NCI-H1694 treated with DMSO at 0.1 percent for 48 hours (cell line): ENCODE measurements at regions not wholly inside any gene's neighbourhood (a gene's known extent, or its start where the extent isn't known, plus 50 kb on each side); places are given as distances from the start of the nearest gene placed in this dataset.
"Not testable (repeated sequence)": the region's sequence is repeated elsewhere in the genome, so short reads cannot be mapped to it uniquely, and the experiment has no call there.

Experiments used
- DNase-seq: peaks from one replicate; lab custom pipeline; 2025; lab: John Stamatoyannopoulos, UW

- no peak for DNase-seq
These were observed 445.3 kb upstream of the KCNMB2 start for GRCh38 chr3:178090899-178091298.

DNA sequence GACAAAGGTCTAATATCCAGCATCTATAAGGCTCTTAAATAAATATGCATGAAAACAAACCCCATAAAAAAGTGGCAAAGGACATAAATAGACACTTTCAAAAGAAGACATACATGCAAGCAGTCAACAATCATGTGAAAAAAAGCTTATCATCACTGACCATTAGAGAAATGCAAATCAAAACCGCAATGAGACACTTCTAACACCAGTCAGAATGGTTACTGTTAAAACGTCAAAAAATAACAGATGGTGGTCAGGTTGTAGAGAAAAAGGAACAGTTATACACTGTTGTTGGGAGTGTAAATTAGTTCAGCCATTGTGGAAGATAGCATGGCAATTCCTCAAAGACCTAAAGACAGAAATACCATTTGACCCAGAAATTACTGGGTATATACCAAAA, 440.7 kb upstream of the KCNMB2 start:
- DNase-seq: no peak

DNA sequence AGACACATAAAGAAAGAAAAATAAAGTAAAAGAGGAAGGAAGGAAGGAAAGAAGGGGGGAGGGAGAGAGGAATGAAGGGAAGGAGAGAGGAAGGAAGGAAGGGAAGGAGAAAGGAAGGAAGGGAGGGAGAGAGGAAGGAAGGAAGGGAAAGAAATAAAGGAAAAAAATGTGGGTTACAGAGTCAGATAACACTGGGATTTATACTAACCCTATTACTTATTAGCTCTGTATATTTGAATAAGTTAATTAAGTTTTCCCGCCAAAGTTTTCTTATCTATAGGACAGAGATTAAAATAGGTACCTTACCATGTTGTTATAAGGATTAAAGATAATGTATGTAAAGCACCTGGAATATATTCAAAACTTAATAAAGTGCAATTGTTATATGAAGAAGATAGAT, 439.3 kb upstream of the KCNMB2 start:
- DNase-seq: no peak

DNA sequence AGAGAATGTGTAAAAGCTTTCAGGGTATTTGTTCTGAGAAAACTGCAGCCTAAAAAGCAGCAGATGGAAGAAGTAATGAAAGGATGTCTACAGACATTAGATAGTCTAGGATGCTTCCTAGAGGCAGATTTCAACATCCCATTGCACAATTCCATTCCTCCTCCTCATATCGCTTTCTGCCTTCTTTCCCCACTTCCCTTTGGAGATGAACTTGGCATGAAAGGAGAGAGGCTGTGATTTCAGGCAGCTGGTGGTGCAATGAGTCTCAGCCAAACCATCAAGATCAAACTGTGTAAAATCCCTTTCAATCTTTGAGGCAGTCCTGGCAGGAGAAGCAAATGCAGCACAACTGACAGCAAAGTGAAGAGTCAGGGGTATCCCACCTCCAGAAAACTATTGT, 438.7 kb upstream of the KCNMB2 start:
- DNase-seq: no peak

- DNase-seq: no peak
These were observed 437.0 kb upstream of the KCNMB2 start for GRCh38 chr3:178099274-178099673.

- no peak for DNase-seq
These were observed 436.4 kb upstream of the KCNMB2 start for GRCh38 chr3:178099862-178100261.

DNA sequence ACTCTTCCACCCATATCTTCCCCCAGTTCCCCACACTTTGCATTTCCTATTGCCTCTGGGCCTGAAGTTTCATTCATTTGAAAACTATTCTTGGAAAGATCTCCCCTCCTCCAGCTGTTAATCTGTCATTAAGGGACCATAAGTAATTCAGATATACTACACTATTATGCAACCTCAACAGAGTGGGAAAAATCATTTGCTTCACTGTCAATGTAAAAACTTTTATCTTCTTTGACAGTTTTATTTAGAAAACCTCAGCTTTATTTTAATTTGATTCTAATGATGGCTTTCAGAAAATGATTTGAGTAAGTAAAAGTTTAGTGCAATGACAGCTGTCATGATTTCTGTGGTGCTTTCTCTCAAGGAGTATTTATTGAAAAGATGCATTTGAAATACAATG, 435.3 kb upstream of the KCNMB2 start:
- no peak for DNase-seq

- no peak for DNase-seq
These were observed 433.1 kb upstream of the KCNMB2 start for GRCh38 chr3:178103140-178103539.

DNA sequence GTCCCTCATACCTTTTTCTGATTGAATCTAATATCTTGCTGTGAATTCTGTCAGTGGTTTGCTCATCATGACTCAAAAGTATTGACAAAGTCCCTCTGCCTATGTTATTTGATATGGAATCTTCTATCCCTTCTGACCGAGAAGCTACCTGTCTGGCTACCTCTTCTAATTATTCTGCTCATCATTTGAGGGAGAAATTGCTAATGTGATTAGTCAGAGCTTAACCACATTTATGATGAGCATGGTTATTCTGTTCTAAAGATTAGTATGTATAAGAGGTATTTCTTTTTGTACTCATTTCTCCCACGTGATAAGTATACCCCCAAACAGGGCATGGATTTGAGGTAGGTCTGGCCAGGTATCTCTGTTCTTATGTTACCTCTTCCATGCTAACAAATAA, 428.4 kb upstream of the KCNMB2 start:
- no peak for DNase-seq

DNA sequence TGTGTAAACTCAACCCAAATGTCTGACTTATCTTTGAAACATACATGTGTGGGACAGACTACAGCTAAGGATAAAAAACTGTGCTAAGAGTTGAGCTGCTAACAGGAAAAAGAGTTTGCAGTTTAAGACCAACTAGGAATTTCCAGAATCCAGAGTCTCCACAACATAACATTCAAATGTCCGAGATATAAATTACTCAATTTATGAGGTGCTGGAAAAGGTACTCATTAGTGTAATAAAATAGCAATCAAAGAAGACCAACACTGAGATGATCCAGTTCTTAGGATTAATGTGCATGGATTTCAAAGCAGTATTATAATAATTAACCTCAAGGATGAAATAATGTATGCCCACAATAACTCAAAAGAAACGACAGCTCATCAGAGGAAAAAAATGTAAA, 426.5 kb upstream of the KCNMB2 start:
- DNase-seq: no peak

GRCh38 chr3:178112134-178112533, 424.1 kb upstream of the KCNMB2 start:
- no peak for DNase-seq

GRCh38 chr3:178112552-178112951, 423.7 kb upstream of the KCNMB2 start:
- DNase-seq: not testable (repeated sequence)

GRCh38 chr3:178117641-178118040, 418.6 kb upstream of the KCNMB2 start:
- no peak for DNase-seq

DNA sequence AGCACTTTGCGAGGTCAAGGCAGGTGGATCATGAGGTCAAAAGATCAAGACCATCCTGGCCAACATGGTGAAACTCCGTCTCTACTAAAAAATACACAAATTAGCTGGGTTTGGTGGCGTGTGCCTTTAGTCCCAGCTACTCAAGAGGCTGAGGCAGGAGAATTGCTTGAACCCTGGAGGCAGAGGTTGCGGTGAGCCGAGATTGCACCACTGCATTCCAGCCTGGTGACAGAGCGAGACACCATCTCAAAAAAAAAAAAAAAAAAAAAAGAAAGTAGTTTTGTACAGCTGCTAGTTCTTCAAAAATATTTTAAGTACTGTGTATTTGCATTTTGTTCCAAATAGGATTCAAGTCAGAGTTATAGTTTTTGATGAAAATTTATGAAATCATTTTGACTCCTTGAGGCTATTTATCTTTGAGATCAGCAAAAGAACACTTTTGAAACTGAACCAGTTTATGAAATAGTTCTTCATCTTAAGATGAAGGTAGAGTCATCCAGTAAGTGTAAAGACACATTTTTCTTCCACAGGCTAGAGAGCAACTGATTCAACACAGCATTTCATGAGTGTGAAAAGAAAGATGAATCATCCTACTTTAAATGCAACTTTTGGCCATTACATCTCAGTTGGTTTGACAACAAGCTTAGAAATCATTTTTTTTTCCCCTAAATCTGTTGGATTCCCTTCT, 416.5 kb upstream of the KCNMB2 start:
- DNase-seq: not testable (repeated sequence)

GRCh38 chr3:178120367-178120766, 415.9 kb upstream of the KCNMB2 start:
- DNase-seq: no peak

GRCh38 chr3:178126686-178127085, 409.6 kb upstream of the KCNMB2 start:
- DNase-seq: no peak

DNA sequence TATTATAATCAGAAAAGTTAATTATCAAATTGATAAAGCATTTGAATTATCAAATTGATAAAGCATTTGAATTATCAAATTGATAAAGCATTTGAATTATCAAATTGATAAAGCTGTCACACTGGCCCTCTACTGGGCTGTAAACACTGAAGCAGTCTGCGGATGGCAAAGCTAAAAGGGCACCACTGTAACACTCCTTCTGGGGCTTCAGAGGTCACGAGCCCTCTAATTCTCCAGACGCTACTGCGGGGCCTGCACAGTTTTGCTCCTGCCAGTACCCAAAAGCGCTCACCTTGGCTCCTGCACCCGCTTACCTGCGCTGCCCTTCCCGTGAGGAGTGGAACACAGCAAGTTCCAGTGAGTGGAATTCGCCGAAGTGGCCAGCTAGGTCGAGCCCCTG, 409.0 kb upstream of the KCNMB2 start:
- no peak for DNase-seq

GRCh38 chr3:178129109-178129508, 407.1 kb upstream of the KCNMB2 start:
- no peak for DNase-seq

DNA sequence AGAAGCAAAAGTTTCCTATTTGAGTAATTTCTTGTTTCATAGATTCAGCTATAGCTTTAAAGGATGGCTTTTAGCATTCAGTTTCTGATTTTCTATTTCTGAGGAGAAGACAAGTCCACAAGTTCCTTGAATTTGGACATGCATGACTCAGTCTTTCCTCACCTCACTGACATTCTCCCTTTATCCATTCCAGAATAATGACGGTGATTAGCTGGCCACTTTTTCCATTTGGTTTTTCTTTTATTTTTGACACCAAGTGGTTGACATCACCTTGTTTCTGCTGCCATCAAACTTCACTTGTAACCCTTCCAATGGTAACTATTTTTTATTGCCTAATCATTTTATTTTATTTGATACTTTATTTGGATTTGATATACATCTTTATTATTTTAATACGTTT, 404.4 kb upstream of the KCNMB2 start:
- no peak for DNase-seq

DNA sequence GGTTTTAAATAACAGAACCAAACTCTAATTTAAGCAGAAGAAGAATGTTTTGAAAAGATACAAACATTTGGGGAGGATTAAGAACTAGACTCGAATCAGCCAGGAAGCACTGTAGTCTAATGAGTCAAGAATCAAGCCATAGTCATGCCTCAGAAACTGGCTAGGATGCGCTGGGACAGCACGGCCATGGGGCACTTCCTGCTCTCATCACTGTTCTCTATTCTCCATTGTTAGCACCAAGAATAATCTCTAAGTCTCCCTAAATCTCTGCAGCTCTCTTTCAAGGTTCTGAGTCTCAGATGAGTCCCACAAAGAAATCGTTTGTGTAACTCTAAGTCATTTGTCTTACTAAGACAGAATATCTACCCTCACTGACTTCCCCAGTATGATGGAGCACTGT, 399.0 kb upstream of the KCNMB2 start:
- no peak for DNase-seq

- DNase-seq: no peak
These were observed 398.4 kb upstream of the KCNMB2 start for GRCh38 chr3:178137831-178138230.

GRCh38 chr3:178139116-178139515, 397.1 kb upstream of the KCNMB2 start:
- DNase-seq: no peak

DNA sequence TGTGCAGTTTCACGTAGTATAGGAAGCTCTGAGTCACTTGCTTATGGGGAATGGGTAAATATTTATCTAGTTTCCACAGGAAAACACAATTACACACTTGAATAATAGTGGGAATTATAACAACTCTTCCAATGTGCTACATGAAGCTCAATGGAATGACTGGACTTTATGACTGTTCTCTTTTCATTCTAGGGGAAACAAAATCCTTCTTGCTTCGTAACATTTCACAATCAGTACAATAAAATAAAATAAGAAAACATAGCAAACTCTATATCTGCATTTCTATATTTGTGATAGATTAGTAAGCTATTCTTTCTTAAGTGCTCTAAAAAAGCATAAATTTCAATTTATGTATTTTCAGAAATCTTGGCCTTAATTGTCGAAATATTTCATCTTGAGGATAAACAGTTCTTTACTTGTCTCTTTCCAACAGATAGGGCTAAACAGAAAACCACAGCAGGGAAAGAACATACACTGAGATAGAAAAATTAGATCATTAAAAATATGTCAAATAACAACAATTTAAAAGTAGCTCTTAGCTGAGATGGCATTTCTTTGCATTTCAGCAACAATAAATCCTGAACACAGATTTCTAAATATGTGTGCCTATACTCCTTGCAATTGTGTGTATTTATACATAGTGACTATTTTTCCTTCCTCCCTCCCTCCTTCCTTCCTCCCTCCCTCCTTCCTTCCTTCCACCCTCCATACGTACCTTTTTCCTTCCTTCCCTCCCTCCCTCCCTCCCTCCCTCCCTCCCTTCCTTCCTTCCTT, 395.5 kb upstream of the KCNMB2 start:
- no peak for DNase-seq

DNA sequence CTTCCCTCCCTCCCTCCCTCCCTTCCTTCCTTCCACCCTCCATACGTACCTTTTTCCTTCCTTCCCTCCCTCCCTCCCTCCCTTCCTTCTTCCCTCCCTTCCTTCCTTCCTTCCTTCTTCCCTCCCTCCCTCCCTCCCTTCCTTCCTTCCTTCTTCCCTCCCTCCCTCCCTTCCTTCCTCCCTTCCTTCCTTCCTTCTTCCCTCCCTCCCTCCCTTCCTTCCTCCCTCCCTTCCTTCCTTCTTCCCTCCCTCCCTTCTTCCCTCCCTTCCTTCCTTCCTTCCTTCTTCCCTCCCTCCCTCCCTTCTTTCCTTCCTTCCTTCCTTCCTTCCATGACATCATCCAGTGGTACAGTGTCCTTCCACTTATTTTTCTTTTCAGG, 394.9 kb upstream of the KCNMB2 start:
- DNase-seq: not testable (repeated sequence)
